ENCODE measurements at regions not wholly inside any gene's neighbourhood (a gene's known extent, or its start where the extent isn't known, plus 50 kb on each side); places are given as distances from the start of the nearest gene placed in this dataset.

DNA sequence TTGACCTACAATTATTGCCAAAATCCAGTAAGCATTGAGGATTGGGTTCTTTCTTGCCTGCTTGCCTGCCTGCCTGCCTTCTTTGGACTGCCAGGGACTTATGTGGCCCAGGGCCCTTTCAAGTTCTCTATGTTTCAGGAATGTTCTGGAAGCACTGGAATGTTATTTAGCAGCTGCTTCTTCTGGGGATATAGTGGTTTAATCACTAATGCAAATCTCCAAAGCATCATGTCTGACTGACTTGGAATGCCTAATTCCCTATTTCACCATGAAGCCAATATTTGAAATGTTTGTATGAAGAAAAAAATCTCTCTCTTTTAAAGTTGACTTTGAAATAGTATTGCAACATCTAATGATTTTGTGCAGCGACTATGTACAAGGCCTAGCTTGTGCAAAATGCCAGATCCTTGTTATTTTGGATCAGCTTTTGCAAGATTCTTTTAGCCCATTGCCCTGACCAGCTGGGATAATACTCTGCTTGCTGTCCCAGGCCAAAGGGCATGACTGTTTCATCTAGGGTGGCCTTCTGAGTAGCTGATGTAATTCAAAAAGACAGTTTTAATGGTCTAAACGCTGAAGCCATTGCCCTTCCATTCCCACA is 204.6 kb downstream of the RND3 start:
- TF ChIP-seq POLR2A (IDR thresholded peaks at IDR 0.05): no peak
- TF ChIP-seq, protein P1, sequence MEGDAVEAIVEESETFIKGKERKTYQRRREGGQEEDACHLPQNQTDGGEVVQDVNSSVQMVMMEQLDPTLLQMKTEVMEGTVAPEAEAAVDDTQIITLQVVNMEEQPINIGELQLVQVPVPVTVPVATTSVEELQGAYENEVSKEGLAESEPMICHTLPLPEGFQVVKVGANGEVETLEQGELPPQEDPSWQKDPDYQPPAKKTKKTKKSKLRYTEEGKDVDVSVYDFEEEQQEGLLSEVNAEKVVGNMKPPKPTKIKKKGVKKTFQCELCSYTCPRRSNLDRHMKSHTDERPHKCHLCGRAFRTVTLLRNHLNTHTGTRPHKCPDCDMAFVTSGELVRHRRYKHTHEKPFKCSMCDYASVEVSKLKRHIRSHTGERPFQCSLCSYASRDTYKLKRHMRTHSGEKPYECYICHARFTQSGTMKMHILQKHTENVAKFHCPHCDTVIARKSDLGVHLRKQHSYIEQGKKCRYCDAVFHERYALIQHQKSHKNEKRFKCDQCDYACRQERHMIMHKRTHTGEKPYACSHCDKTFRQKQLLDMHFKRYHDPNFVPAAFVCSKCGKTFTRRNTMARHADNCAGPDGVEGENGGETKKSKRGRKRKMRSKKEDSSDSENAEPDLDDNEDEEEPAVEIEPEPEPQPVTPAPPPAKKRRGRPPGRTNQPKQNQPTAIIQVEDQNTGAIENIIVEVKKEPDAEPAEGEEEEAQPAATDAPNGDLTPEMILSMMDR (IDR thresholded peaks at IDR 0.05): no peak

Measured in lower leg skin (tissue), 3 donors.